HEK293 (cell line): ENCODE measurements at regions not wholly inside any gene's neighbourhood (a gene's known extent, or its start where the extent isn't known, plus 50 kb on each side); places are given as distances from the start of the nearest gene placed in this dataset.
"Not testable (repeated sequence)": the region's sequence is repeated elsewhere in the genome, so short reads cannot be mapped to it uniquely, and the experiment has no call there.

Source experiments
- CTCF ChIA-PET: fragments of 350-600 bp; formaldehyde crosslinking; extraction: SDS; loops from one replicate; lab custom pipeline; 2021; ENCODE audit warnings: antibody characterized with exemption; lab: Yijun Ruan, JAX
- POLR2A ChIA-PET: fragments of 300-600 bp; formaldehyde crosslinking; extraction: SDS; loops from one replicate; lab custom pipeline; 2020; ENCODE audit warnings: antibody characterized with exemption, inconsistent platforms; lab: Yijun Ruan, JAX
- H3K27ac ChIP-seq: fragments of 200-500 bp; sonication (Bioruptor generic); 2 replicates; pipeline ENCODE4 v1.5.1; 2014; ENCODE audit warnings: low read depth, low read length, control low read depth, inconsistent platforms; ENCODE audit errors: extremely low read depth
- H3K36me3 ChIP-seq, 2 experiments: fragments of 200-500 bp in 1 of 2; sonication (Bioruptor generic) in 1 of 2; 1 replicate in 1 of 2; 2 replicates in 1 of 2; pipeline ENCODE4 v1.5.1; 2014 to 2017; ENCODE audit warnings: inconsistent platforms in 2 of 2, low read length in 2 of 2; ENCODE audit not compliant: control insufficient read depth in 2 of 2, insufficient read depth in 1 of 2
- H3K4me1 ChIP-seq: fragments of 200-500 bp; sonication (Bioruptor generic); 2 replicates; pipeline ENCODE4 v1.5.1; 2014; ENCODE audit warnings: mild to moderate bottlenecking, low read length, inconsistent platforms; ENCODE audit not compliant: control insufficient read depth, insufficient read depth
- H3K4me3 ChIP-seq: 2 replicates; pipeline ENCODE4 v1.5.1; 2011; ENCODE audit warnings: low read depth, mild to moderate bottlenecking, control low read depth, low read length, moderate library complexity
- H3K9me3 ChIP-seq: fragments of 200-500 bp; sonication (Bioruptor generic); 2 replicates; pipeline ENCODE4 v1.5.1; 2014; ENCODE audit warnings: low read depth, low read length, inconsistent platforms; ENCODE audit not compliant: control insufficient read depth, insufficient read depth
- EGR2 ChIP-seq: fragments of 450-650 bp; formaldehyde crosslinking; IDR thresholded peaks from 2 replicates; pipeline ENCODE4 v1.5.1; 2016; ENCODE audit warnings: low read depth, missing biosample characterization, missing genetic modification characterization
- GLI4 ChIP-seq: fragments of 450-650 bp; formaldehyde crosslinking; IDR thresholded peaks from 2 replicates; pipeline ENCODE4 v1.5.1; 2016; ENCODE audit warnings: missing biosample characterization, missing genetic modification characterization
- MYNN ChIP-seq: fragments of 450-650 bp; formaldehyde crosslinking; IDR thresholded peaks from 2 replicates; pipeline ENCODE4 v1.5.1; 2016; ENCODE audit warnings: missing biosample characterization, missing genetic modification characterization, borderline replicate concordance
- ZFHX2 ChIP-seq: fragments of 450-650 bp; formaldehyde crosslinking; conservative IDR thresholded peaks from 2 replicates; pipeline ENCODE4 v1.5.1; 2016; ENCODE audit warnings: missing biosample characterization, missing genetic modification characterization
- ZNF341 ChIP-seq: fragments of 450-650 bp; formaldehyde crosslinking; IDR thresholded peaks from 2 replicates; pipeline ENCODE4; 2016; ENCODE audit warnings: low read depth, missing biosample characterization, missing genetic modification characterization
- ZNF394 ChIP-seq: fragments of 450-650 bp; formaldehyde crosslinking; IDR thresholded peaks from 2 replicates; pipeline ENCODE4 v1.5.1; 2016; ENCODE audit warnings: missing biosample characterization, missing genetic modification characterization, mild to moderate bottlenecking, moderate library complexity, borderline replicate concordance
- ZNF645 ChIP-seq: fragments of 450-650 bp; formaldehyde crosslinking; IDR thresholded peaks from 2 replicates; pipeline ENCODE4; 2016; ENCODE audit warnings: missing biosample characterization, missing genetic modification characterization
- ZNF654 ChIP-seq: fragments of 450-650 bp; formaldehyde crosslinking; IDR thresholded peaks from 2 replicates; pipeline ENCODE4 v1.5.1; 2016; ENCODE audit warnings: low read depth, missing biosample characterization, missing genetic modification characterization
- ZNF701 ChIP-seq: fragments of 450-650 bp; formaldehyde crosslinking; IDR thresholded peaks from 2 replicates; pipeline ENCODE4 v1.5.1; 2016; ENCODE audit warnings: missing biosample characterization, missing genetic modification characterization
- ZNF76 ChIP-seq: fragments of 450-650 bp; formaldehyde crosslinking; IDR thresholded peaks from 2 replicates; pipeline ENCODE4; 2016; ENCODE audit warnings: low read depth, missing biosample characterization, missing genetic modification characterization, borderline replicate concordance
- ZNF776 ChIP-seq: fragments of 450-650 bp; formaldehyde crosslinking; IDR thresholded peaks from 2 replicates; pipeline ENCODE4 v1.5.0; 2017; ENCODE audit warnings: missing biosample characterization, missing genetic modification characterization, borderline replicate concordance
- ZSCAN30 ChIP-seq: fragments of 450-650 bp; IDR thresholded peaks from 2 replicates; pipeline ENCODE4 v1.5.1; 2018; ENCODE audit warnings: missing biosample characterization, mild to moderate bottlenecking, missing genetic modification characterization, moderate library complexity
- TF ChIP-seq, protein P1 (sequence below): fragments of 450-650 bp; formaldehyde crosslinking; IDR thresholded peaks from 2 replicates; pipeline ENCODE4 v1.5.1; 2016; ENCODE audit warnings: missing biosample characterization, missing genetic modification characterization
- TF ChIP-seq, protein P2 (sequence below): fragments of 450-650 bp; formaldehyde crosslinking; IDR thresholded peaks from 2 replicates; pipeline ENCODE4 v1.5.1; 2016; ENCODE audit warnings: missing biosample characterization, missing genetic modification characterization
- TF ChIP-seq, protein P3 (sequence below): fragments of 450-650 bp; formaldehyde crosslinking; conservative IDR thresholded peaks from 2 replicates; pipeline ENCODE4 v1.5.1; 2016; ENCODE audit warnings: low read depth, missing biosample characterization, missing genetic modification characterization

DNA sequence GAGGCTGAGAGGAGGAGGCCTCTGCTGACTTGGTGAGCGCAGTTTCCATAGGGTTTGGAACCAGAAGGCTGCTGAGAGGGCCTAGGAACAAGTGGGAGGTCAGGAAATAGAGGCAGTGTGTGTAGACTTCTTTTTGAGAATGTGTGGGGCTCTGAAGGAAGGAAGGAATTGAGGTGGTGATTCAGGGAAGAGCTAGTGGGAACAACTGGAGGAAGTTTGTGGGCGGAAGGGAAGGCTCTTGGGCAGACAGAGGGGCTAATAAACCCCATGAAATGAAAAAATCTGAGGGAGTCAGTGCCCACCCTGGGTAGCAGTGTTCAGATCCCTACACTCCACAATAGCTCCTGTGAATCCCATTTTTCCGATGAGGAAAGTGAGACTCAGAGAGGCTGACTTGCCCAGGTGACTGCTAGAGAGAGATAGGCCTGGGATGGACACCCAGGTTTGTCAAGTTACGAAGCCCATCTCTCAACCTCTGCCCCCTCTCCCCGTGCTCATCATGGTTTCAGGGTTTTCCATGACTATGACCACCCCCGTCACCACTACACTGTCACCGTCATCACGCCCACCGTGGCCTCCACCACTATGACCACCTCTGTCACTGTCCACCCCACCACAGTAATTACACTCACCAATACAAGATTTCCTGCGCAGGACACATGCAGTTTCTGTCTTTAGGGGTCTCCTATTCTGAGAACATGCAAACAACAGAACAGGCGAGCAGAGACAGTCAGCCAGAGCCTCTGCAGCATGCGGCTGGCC, 106.4 kb downstream of the MRPL14 start:
- H3K4me3 ChIP-seq = no peak overlapping the region
- ChIA-PET POLR2A (no interaction called here), CTCF (interaction anchor here (1.0 to 1.6 kb wide), 2 partner anchors 19 to 53 kb away, joined by 3 to 7 read pairs; no protein-coding TSS in a partner anchor)
- H3K9me3 ChIP-seq = no peaks in the 10 kb centered on the region
- H3K4me1 ChIP-seq = no peaks in the 10 kb centered on the region
- H3K27ac ChIP-seq = no peak overlapping the region
- no peaks in the 10 kb centered on the region for H3K36me3 ChIP-seq
- peak; percentile 69 for TF ChIP-seq EGR2
- TF ChIP-seq ZFHX2 (tag by site-specific recombination) = peak; percentile 62
- no peak for TF ChIP-seq ZNF701

- no peaks in the 10 kb centered on the region for H3K9me3 ChIP-seq
- H3K4me1 ChIP-seq = no peaks in the 10 kb centered on the region
- H3K36me3 ChIP-seq = no peaks in the 10 kb centered on the region
- H3K4me3 ChIP-seq = no peak overlapping the region
- no peak overlapping the region for H3K27ac ChIP-seq
- POLR2A ChIA-PET = no interaction called here
- CTCF ChIA-PET = interaction anchor here (0.7 to 1.6 kb wide), 6 partner anchors 9 to 141 kb away, joined by 3 to 7 read pairs (median 4); no protein-coding TSS in a partner anchor
- no peak for TF ChIP-seq ZNF654 (tag by site-specific recombination)
- TF ChIP-seq ZNF776 = no peak
- no peak for TF ChIP-seq ZNF76
- no peak for TF ChIP-seq ZNF341 (tag by site-specific recombination)
- TF ChIP-seq ZNF645 = no peak
- no peak for TF ChIP-seq ZNF394 (tag by site-specific recombination)
- TF ChIP-seq, protein P1, sequence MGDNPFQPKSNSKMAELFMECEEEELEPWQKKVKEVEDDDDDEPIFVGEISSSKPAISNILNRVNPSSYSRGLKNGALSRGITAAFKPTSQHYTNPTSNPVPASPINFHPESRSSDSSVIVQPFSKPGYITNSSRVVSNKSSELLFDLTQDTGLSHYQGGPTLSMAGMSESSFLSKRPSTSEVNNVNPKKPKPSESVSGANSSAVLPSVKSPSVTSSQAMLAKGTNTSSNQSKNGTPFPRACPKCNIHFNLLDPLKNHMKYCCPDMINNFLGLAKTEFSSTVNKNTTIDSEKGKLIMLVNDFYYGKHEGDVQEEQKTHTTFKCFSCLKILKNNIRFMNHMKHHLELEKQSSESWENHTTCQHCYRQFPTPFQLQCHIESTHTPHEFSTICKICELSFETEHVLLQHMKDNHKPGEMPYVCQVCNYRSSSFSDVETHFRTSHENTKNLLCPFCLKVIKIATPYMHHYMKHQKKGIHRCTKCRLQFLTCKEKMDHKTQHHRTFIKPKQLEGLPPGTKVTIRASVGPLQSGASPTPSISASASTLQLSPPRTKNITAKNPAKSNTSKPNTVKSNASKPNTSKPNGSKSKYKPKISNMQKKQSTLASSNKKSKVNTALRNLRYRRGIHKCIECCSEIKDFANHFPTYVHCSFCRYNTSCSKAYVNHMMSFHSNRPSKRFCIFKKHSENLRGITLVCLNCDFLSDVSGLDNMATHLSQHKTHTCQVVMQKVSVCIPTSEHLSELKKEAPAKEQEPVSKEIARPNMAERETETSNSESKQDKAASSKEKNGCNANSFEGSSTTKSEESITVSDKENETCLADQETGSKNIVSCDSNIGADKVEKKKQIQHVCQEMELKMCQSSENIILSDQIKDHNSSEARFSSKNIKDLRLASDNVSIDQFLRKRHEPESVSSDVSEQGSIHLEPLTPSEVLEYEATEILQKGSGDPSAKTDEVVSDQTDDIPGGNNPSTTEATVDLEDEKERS (tag by site-specific recombination) = no peak
- TF ChIP-seq ZSCAN30 (tag by site-specific recombination) = no peak
- TF ChIP-seq, protein P2, sequence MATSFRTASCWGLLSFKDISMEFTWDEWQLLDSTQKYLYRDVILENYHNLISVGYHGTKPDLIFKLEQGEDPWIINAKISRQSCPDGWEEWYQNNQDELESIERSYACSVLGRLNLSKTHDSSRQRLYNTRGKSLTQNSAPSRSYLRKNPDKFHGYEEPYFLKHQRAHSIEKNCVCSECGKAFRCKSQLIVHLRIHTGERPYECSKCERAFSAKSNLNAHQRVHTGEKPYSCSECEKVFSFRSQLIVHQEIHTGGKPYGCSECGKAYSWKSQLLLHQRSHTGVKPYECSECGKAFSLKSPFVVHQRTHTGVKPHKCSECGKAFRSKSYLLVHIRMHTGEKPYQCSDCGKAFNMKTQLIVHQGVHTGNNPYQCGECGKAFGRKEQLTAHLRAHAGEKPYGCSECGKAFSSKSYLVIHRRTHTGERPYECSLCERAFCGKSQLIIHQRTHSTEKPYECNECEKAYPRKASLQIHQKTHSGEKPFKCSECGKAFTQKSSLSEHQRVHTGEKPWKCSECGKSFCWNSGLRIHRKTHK (tag by site-specific recombination) = no peak
- TF ChIP-seq GLI4 (tag by site-specific recombination) = no peak
- TF ChIP-seq, protein P3, sequence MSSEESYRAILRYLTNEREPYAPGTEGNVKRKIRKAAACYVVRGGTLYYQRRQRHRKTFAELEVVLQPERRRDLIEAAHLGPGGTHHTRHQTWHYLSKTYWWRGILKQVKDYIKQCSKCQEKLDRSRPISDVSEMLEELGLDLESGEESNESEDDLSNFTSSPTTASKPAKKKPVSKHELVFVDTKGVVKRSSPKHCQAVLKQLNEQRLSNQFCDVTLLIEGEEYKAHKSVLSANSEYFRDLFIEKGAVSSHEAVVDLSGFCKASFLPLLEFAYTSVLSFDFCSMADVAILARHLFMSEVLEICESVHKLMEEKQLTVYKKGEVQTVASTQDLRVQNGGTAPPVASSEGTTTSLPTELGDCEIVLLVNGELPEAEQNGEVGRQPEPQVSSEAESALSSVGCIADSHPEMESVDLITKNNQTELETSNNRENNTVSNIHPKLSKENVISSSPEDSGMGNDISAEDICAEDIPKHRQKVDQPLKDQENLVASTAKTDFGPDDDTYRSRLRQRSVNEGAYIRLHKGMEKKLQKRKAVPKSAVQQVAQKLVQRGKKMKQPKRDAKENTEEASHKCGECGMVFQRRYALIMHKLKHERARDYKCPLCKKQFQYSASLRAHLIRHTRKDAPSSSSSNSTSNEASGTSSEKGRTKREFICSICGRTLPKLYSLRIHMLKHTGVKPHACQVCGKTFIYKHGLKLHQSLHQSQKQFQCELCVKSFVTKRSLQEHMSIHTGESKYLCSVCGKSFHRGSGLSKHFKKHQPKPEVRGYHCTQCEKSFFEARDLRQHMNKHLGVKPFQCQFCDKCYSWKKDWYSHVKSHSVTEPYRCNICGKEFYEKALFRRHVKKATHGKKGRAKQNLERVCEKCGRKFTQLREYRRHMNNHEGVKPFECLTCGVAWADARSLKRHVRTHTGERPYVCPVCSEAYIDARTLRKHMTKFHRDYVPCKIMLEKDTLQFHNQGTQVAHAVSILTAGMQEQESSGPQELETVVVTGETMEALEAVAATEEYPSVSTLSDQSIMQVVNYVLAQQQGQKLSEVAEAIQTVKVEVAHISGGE (tag by site-specific recombination) = no peak
- no peak for TF ChIP-seq MYNN (tag by site-specific recombination)
- TF ChIP-seq, all 188 proteins: peak for 0
Measured at GRCh38 chr6:44020148-44020547, 107.1 kb downstream of the MRPL14 start.

DNA sequence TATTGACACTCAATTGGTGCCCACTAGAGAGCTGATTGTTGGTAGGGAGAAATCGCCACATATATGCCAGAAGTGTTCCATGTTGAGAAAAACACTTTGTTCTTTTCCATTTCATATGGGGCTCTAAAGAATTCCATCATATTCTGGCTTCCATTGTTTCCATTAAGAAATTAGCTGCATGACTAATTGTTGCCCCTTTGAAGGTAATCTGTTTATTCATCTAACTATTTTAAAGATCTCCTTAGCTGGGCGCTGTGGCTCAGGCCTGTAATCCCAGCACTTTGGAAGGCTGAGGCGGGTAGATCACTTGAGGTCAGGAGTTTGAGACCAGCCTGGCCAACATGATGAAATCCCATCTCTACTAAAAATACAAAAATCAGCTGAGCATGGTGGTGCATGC, 109.9 kb downstream of the MRPL14 start:
- H3K36me3 ChIP-seq, H3K9me3 ChIP-seq, H3K4me1 ChIP-seq, H3K27ac ChIP-seq, H3K4me3 ChIP-seq, POLR2A ChIA-PET: not testable (repeated sequence)
- CTCF ChIA-PET = interaction anchor here (1.4 kb wide), 1 partner anchor 61 kb away, joined by 5 read pairs; no protein-coding TSS in a partner anchor
